SK-N-MC (cell line): ENCODE measurements at regions not wholly inside any gene's neighbourhood (a gene's known extent, or its start where the extent isn't known, plus 50 kb on each side); places are given as distances from the start of the nearest gene placed in this dataset.

Experiments used
- EZH2 ChIP-seq: fragments of 200-600 bp; sonication (generic); IDR thresholded peaks from one replicate; pipeline ENCODE4 v1.6.1; 2017; ENCODE audit warnings: antibody characterized with exemption
- POLR2AphosphoS5 ChIP-seq: IDR thresholded peaks from 2 replicates; pipeline ENCODE4 v1.6.1; 2012; ENCODE audit warnings: mild to moderate bottlenecking, low read depth, low read length, borderline replicate concordance

- no peak for TF ChIP-seq POLR2AphosphoS5
- TF ChIP-seq EZH2, result no peak
Measured at GRCh38 chr4:78660559-78660958, 109.0 kb downstream of the ANXA3 start.
